ENCODE measurements at regions not wholly inside any gene's neighbourhood (a gene's known extent, or its start where the extent isn't known, plus 50 kb on each side); places are given as distances from the start of the nearest gene placed in this dataset.

DNA sequence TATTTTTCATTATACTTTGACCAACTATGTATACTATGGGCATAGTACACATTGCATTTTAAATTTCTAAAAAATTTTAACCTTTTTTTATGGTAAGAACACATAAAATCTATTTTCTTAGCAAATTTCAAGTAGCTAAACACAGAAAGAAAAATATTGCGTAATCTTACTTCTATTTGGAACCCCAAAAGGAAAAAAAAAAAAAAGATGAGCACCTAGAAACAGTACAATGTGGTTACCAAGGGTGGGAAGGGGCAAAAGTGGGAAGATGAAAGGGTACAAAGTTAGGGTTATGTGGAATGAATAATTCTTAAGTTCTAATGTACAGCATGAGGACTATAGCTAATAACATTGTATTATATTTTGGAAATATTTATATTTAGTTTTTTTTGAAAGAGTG lies 205.0 kb upstream of the EPHA4 start:
- TF ChIP-seq SPI1 (IDR thresholded peaks at IDR 0.05; ENCODE audit: borderline replicate concordance, low read depth): no peak
- TF ChIP-seq, protein P1, sequence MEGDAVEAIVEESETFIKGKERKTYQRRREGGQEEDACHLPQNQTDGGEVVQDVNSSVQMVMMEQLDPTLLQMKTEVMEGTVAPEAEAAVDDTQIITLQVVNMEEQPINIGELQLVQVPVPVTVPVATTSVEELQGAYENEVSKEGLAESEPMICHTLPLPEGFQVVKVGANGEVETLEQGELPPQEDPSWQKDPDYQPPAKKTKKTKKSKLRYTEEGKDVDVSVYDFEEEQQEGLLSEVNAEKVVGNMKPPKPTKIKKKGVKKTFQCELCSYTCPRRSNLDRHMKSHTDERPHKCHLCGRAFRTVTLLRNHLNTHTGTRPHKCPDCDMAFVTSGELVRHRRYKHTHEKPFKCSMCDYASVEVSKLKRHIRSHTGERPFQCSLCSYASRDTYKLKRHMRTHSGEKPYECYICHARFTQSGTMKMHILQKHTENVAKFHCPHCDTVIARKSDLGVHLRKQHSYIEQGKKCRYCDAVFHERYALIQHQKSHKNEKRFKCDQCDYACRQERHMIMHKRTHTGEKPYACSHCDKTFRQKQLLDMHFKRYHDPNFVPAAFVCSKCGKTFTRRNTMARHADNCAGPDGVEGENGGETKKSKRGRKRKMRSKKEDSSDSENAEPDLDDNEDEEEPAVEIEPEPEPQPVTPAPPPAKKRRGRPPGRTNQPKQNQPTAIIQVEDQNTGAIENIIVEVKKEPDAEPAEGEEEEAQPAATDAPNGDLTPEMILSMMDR (IDR thresholded peaks at IDR 0.05; ENCODE audit: insufficient read depth, low read length): no peak
